ENCODE measurements at regions not wholly inside any gene's neighbourhood (a gene's known extent, or its start where the extent isn't known, plus 50 kb on each side); places are given as distances from the start of the nearest gene placed in this dataset.

GRCh38 chr13:60311527-60311926 is 85.5 kb upstream of the TDRD3 start:
- peaks cover 12% of the 10 kb centered on the region for H3K9me2 ChIP-seq (ENCODE audit: insufficient read depth)
- DNase-seq (ENCODE audit: low spot score) = no peak
- H3K27me3 Mint-ChIP-seq (ENCODE audit: insufficient read depth, low read depth, poor library complexity) = no peaks in the 10 kb centered on the region
- no peak overlapping the region for H3K4me3 ChIP-seq
- peak overlapping the region; percentile 69 for H2AFZ ChIP-seq
- H3K27ac ChIP-seq (ENCODE audit: low read depth) = no peak overlapping the region
- TF ChIP-seq ZNF331 (CRISPR knock-in tag; IDR thresholded peaks at IDR 0.05; ENCODE audit: low read depth) (no peak), ETS1 (IDR thresholded peaks at IDR 0.05) (no peak), ZNF462 (CRISPR knock-in tag; IDR thresholded peaks at IDR 0.05) (no peak), REST (IDR thresholded peaks at IDR 0.05; ENCODE audit: unreplicated experiment) (no peak), CREB1 (CRISPR knock-in tag; IDR thresholded peaks at IDR 0.05; ENCODE audit: low read depth) (no peak), STAT1 (IDR thresholded peaks at IDR 0.05; ENCODE audit: unreplicated experiment) (no peak), CTCF (conservative IDR thresholded peaks at IDR 0.05; ENCODE audit: low read depth in 2 of 2) (no peak), EZH2 (IDR thresholded peaks at IDR 0.05; ENCODE audit: low read depth, unreplicated experiment) (no peak), JUNB (IDR thresholded peaks at IDR 0.05; ENCODE audit: unreplicated experiment) (no peak), POLR2AphosphoS5 (IDR thresholded peaks at IDR 0.05; ENCODE audit: low read depth) (no peak), NANOG (IDR thresholded peaks at IDR 0.05; ENCODE audit: borderline replicate concordance) (no peak)
- peaks cover 4% of the 10 kb centered on the region; the same call in 1 of the 3 replicates for H3K4me1 Mint-ChIP-seq
- no peaks in the 10 kb centered on the region for H4K20me1 ChIP-seq (replicated peaks; ENCODE audit: insufficient read depth)
- H3F3A ChIP-seq (replicated peaks; ENCODE audit: low read depth) = no peaks in the 10 kb centered on the region
- no peaks in the 10 kb centered on the region for H3K79me2 ChIP-seq (replicated peaks; ENCODE audit: insufficient read depth)
- no peaks in the 10 kb centered on the region for H3K9me3 Mint-ChIP-seq
- H3K27ac Mint-ChIP-seq = no peak overlapping the region
- ATAC-seq = no peak
- no peak overlapping the region for H3K4me3 Mint-ChIP-seq
- no peak overlapping the region for H3K4me2 ChIP-seq
- no peaks in the 10 kb centered on the region for H3K27me3 ChIP-seq (ENCODE audit: insufficient read depth)
- no peaks in the 10 kb centered on the region for H3K36me3 Mint-ChIP-seq (ENCODE audit: low read depth)
- no peaks in the 10 kb centered on the region for H3K4me1 ChIP-seq (ENCODE audit: insufficient read depth)
- no peaks in the 10 kb centered on the region for H3K36me3 ChIP-seq (ENCODE audit: insufficient read depth)
